Suprapubic skin (tissue), 4 donors: ENCODE measurements at regions not wholly inside any gene's neighbourhood (a gene's known extent, or its start where the extent isn't known, plus 50 kb on each side); places are given as distances from the start of the nearest gene placed in this dataset.

Experiments used
- CTCF ChIP-seq, 2 donors: fragments of 200-600 bp in 1 of 2; fragments of 450-650 bp in 1 of 2; sonication (generic) in 1 of 2; IDR thresholded peaks; one replicate each; pipeline ENCODE4 v1.5.1; 2016 to 2019; ENCODE audit warnings: antibody characterized with exemption in 2 of 2, mild to moderate bottlenecking in 1 of 2, moderate library complexity in 1 of 2
- EP300 ChIP-seq: sonication (generic); formaldehyde crosslinking; IDR thresholded peaks from one replicate; pipeline ENCODE4 v1.6.1; 2017; ENCODE audit warnings: antibody characterized with exemption
- POLR2AphosphoS5 ChIP-seq, 3 donors: sonication (generic); formaldehyde crosslinking; IDR thresholded peaks; one replicate each; pipeline ENCODE4 v1.6.1; 2017; ENCODE audit warnings: antibody characterized with exemption in 3 of 3

DNA sequence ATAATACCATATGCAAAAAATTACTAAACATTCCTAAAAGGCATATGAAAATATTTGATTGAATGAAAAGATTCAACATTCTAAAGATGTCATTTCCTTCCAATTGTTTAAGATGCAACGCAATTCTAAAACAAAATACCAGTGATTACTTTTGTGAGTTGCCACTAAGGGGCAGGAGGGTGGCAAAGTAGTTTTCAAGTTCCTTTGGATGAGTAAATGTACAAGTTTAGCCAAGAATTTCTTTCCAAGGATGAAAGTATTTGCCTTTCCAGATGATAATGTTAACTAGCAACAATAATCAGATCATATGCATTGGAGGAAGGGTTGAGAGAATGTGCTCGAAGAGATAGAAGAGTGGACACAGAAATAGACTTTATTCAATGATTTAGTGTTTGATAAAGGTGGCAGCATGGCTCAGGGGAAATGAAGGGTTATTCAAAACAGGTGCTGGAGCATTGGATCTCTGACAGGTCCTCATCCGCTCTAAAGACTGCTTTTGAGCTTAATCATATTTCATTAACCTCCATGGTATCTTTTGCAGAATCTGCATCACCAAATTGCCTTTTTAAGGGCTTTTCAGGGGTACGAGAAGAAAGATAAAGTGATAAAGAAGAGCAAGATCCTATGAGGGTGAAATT is 678.5 kb upstream of the TBX3 start:
- TF ChIP-seq CTCF (IDR thresholded peaks at IDR 0.05) (no peak), POLR2AphosphoS5 (IDR thresholded peaks at IDR 0.05) (no peak), EP300 (no peak)
